GM12878 (cell line): ENCODE measurements at regions not wholly inside any gene's neighbourhood (a gene's known extent, or its start where the extent isn't known, plus 50 kb on each side); places are given as distances from the start of the nearest gene placed in this dataset.

Source experiments
- ATAC-seq: fragments of 200-7000 bp; cut with Tn5 transposase; 3 replicates; pipeline ENCODE4 v1.9.1; 2020; ENCODE audit warnings: mild to moderate bottlenecking, moderate library complexity
- BruUV-seq: library from RNA; stranded (reverse); fragments of 400-500 nt; replicated peaks from 2 replicates; lab custom pipeline; 2021; lab: Mats Ljungman, UMichigan
- CTCF ChIA-PET: fragments of 300-600 bp; sonication (Branson Sonifier 250); formaldehyde crosslinking; extraction: SDS; loops from one replicate; lab custom pipeline; 2021; ENCODE audit warnings: inconsistent platforms; lab: Yijun Ruan, JAX
- POLR2A ChIA-PET: fragments of 350-600 bp; formaldehyde crosslinking; extraction: SDS; loops from one replicate; lab custom pipeline; 2021; ENCODE audit warnings: inconsistent platforms; lab: Charles Lee
- RAD21 ChIA-PET: fragments of 300-600 bp; sonication (Branson Sonifier 250); formaldehyde crosslinking; loops from one replicate; lab custom pipeline; 2023; ENCODE audit warnings: antibody characterized with exemption; ENCODE audit not compliant: unreplicated experiment; lab: Charles Lee
- SMC1A ChIA-PET: fragments of 300-600 bp; sonication (Branson Sonifier 250); formaldehyde crosslinking; loops from one replicate; lab custom pipeline; 2023; ENCODE audit not compliant: unreplicated experiment, uncharacterized antibody; lab: Charles Lee
- DNase-seq: peaks from one replicate; pipeline ENCODE4 v3.0.0-alpha.2; 2011; ENCODE audit warnings: low read depth, low spot score
- FAIRE-seq: peaks from 3 replicates; lab custom pipeline; 2011; peaks lifted over from hg19 to GRCh38; lab: Jason Lieb, UNC
- H2AFZ ChIP-seq: 2 replicates; pipeline ENCODE4 v1.6.0; 2011; ENCODE audit warnings: low read depth, low read length, control low read depth; ENCODE audit not compliant: control insufficient read depth
- H3K27ac ChIP-seq: 2 replicates; pipeline ENCODE4 v1.5.1; 2011; ENCODE audit warnings: control low read depth; ENCODE audit not compliant: control insufficient read depth, insufficient read depth
- H3K27me3 ChIP-seq, 2 experiments: replicated peaks in 1 of 2; 2 replicates each; pipeline versions ENCODE4 v1.6.0 to v1.6.1; 2011; ENCODE audit warnings: low read length in 1 of 2; ENCODE audit not compliant: control insufficient read depth in 2 of 2, insufficient read depth in 2 of 2
- H3K36me3 ChIP-seq, 2 experiments: 2 replicates each; pipeline ENCODE4 v1.5.1; 2011; ENCODE audit warnings: low read length in 1 of 2; ENCODE audit not compliant: control insufficient read depth in 2 of 2, insufficient read depth in 2 of 2
- H3K4me1 ChIP-seq: 2 replicates; pipeline ENCODE4 v1.6.1; 2011; ENCODE audit warnings: mild to moderate bottlenecking, low read length, moderate library complexity, mixed read lengths; ENCODE audit not compliant: control insufficient read depth, insufficient read depth
- H3K4me2 ChIP-seq: 2 replicates; pipeline ENCODE4 v1.6.0; 2011; ENCODE audit warnings: control low read depth; ENCODE audit not compliant: control insufficient read depth, insufficient read depth
- H3K4me3 ChIP-seq: fragments of 200-600 bp; sonication (generic); 2 replicates; pipeline ENCODE4 v1.5.1; 2016
- H3K79me2 ChIP-seq: 2 replicates; pipeline ENCODE4 v1.6.0; 2011; ENCODE audit warnings: low read length; ENCODE audit not compliant: control insufficient read depth, insufficient read depth
- H3K9ac ChIP-seq: 2 replicates; pipeline ENCODE4 v1.8.0; 2011; ENCODE audit warnings: low read length, control low read depth, mixed read lengths; ENCODE audit not compliant: control insufficient read depth, insufficient read depth
- H3K9me3 ChIP-seq: replicated peaks from 3 replicates; pipeline ENCODE4 v1.5.1; 2011; ENCODE audit warnings: mild to moderate bottlenecking, low read length; ENCODE audit not compliant: control insufficient read depth, insufficient read depth
- H4K20me1 ChIP-seq: 2 replicates; pipeline ENCODE4 v1.6.0; 2011; ENCODE audit not compliant: control insufficient read depth, insufficient read depth
- CBX3 ChIP-seq: fragments of 200-600 bp; sonication (generic); IDR thresholded peaks from 2 replicates; pipeline ENCODE4 v1.6.1; 2016; ENCODE audit warnings: low read depth, borderline replicate concordance
- CHD1 ChIP-seq: IDR thresholded peaks from 2 replicates; pipeline ENCODE4 v1.6.1; 2012; ENCODE audit warnings: low read depth, low read length, improper control_type of control experiment
- EED ChIP-seq: sonication (generic); IDR thresholded peaks from 2 replicates; pipeline ENCODE4 v1.6.1; 2016; ENCODE audit warnings: antibody characterized with exemption, low read depth
- EGR1 ChIP-seq, 2 experiments: IDR thresholded peaks; 1 replicate in 1 of 2; 2 replicates in 1 of 2; pipeline ENCODE4 v1.6.1; 2011 to 2012; ENCODE audit warnings: low read depth in 2 of 2, low read length in 2 of 2, borderline replicate concordance in 1 of 2, mild to moderate bottlenecking in 1 of 2, moderate library complexity in 1 of 2
- GABPA ChIP-seq: IDR thresholded peaks from 2 replicates; pipeline ENCODE4 v1.6.1; 2014; ENCODE audit warnings: antibody characterized with exemption, low read depth, mild to moderate bottlenecking, inconsistent platforms
- IKZF1 ChIP-seq: fragments of 450-650 bp; conservative IDR thresholded peaks from 2 replicates; pipeline ENCODE4 v1.6.1; 2017; ENCODE audit warnings: antibody characterized with exemption, mild to moderate bottlenecking
- MEF2A ChIP-seq: IDR thresholded peaks from 2 replicates; pipeline ENCODE4 v1.6.1; 2011; ENCODE audit warnings: low read depth, mild to moderate bottlenecking, low read length, moderate library complexity; ENCODE audit not compliant: insufficient read depth
- MXI1 ChIP-seq: fragments of 150-350 bp; IDR thresholded peaks from 2 replicates; pipeline ENCODE4 v1.6.1; 2011; ENCODE audit warnings: low read depth, mild to moderate bottlenecking, inconsistent platforms, low read length, improper control_type of control experiment
- MYB ChIP-seq: fragments of 150-350 bp; IDR thresholded peaks from 2 replicates; pipeline ENCODE4 v1.6.1; 2014; ENCODE audit warnings: mild to moderate bottlenecking, low read depth, low read length, borderline replicate concordance
- NFXL1 ChIP-seq: fragments of 450-650 bp; IDR thresholded peaks from 2 replicates; pipeline ENCODE4 v1.6.1; 2017; ENCODE audit warnings: antibody characterized with exemption, mild to moderate bottlenecking, borderline replicate concordance
- PML ChIP-seq: IDR thresholded peaks from 2 replicates; pipeline ENCODE4 v1.6.1; 2012; ENCODE audit warnings: low read length, inconsistent platforms
- RELB ChIP-seq: fragments of 450-650 bp; IDR thresholded peaks from 2 replicates; pipeline ENCODE4 v1.6.1; 2017; ENCODE audit warnings: low read depth, mild to moderate bottlenecking, moderate library complexity
- SP1 ChIP-seq: IDR thresholded peaks from one replicate; pipeline ENCODE4 v1.6.1; 2011; ENCODE audit warnings: low read depth, low read length
- SPI1 ChIP-seq: IDR thresholded peaks from 2 replicates; pipeline ENCODE4 v1.6.1; 2011; ENCODE audit warnings: low read depth, mild to moderate bottlenecking, low read length, moderate library complexity, borderline replicate concordance; ENCODE audit not compliant: insufficient read depth
- SREBF2 ChIP-seq: IDR thresholded peaks from 2 replicates; pipeline ENCODE4 v1.6.1; 2012; ENCODE audit warnings: mild to moderate bottlenecking, low read length
- USF2 ChIP-seq: IDR thresholded peaks from 2 replicates; pipeline ENCODE4 v1.6.1; 2011; ENCODE audit warnings: low read depth, low read length, improper control_type of control experiment, borderline replicate concordance
- ZBTB33 ChIP-seq: fragments of 450-650 bp; IDR thresholded peaks from 2 replicates; pipeline ENCODE4 v1.6.1; 2017; ENCODE audit warnings: mild to moderate bottlenecking
- WGBS: methylation state at CpG from one replicate; pipeline ENCODE4 v1.1.6; 2016; ENCODE audit warnings: low lambda C conversion rate; ENCODE audit not compliant: insufficient replicate concordance, insufficient coverage; ENCODE audit errors: missing lambda C conversion rate; 5-methylcytosine and 5-hydroxymethylcytosine counted together
- in situ Hi-C: fragments of 300-500 bp; cut with MboI; formaldehyde crosslinking; loops from 9 replicates; pipeline ENCODE4 v1.14.3; 2018; ENCODE audit warnings: mixed read lengths
- intact Hi-C: fragments of 100-400 bp; cut with micrococcal nuclease; formaldehyde crosslinking; loops from one replicate; pipeline ENCODE4 v1.14.2; 2022; ENCODE audit not compliant: unreplicated experiment

- intact Hi-C loops = no loop called here
- BruUV-seq = no TSS peak
- ChIA-PET RAD21 (no interaction called here), CTCF (no interaction called here)
- 59% methylated on average over 6 of the region's 6 CpGs for WGBS
- no peaks in the 10 kb centered on the region for H3K79me2 ChIP-seq
- TF ChIP-seq NFXL1 (no peak), CHD1 (no peak), PML (no peak), SPI1 (no peak), GABPA (no peak), MYB (no peak), RELB (no peak), EED (no peak), SREBF2 (no peak), USF2 (no peak), IKZF1 (no peak), EGR1 (IDR thresholded peaks at IDR 0.05; ENCODE audit: borderline replicate concordance in 1 of 2, low read depth in 2 of 2, low read length in 2 of 2) (no peak), CBX3 (no peak), MEF2A (no peak), ZBTB33 (no peak), MXI1 (no peak), SP1 (no peak)
- TF ChIP-seq, all 136 proteins: peak for 0
- no peak overlapping the region for H2AFZ ChIP-seq
- H3K9me3 ChIP-seq = no peaks in the 10 kb centered on the region
- H3K4me1 ChIP-seq = no peaks in the 10 kb centered on the region
- H3K36me3 ChIP-seq = no peaks in the 10 kb centered on the region
- H3K27me3 ChIP-seq = no peaks in the 10 kb centered on the region
- FAIRE-seq (no peak), DNase-seq (no peak), ATAC-seq (no peak)
- in situ Hi-C loops = no loop called here
- H3K4me3 ChIP-seq = no peak overlapping the region
- ChIA-PET POLR2A (no interaction called here), SMC1A (no interaction called here)
- H3K27ac ChIP-seq = no peak overlapping the region
- no peaks in the 10 kb centered on the region for H4K20me1 ChIP-seq
- H3K9ac ChIP-seq = no peak overlapping the region
- H3K4me2 ChIP-seq = no peak overlapping the region
These were observed 80.3 kb downstream of the ATPSCKMT start for GRCh38 chr5:10169359-10169758.
